TTC549 (cell line): ENCODE measurements at regions not wholly inside any gene's neighbourhood (a gene's known extent, or its start where the extent isn't known, plus 50 kb on each side); places are given as distances from the start of the nearest gene placed in this dataset.

ENCODE experiments used
- FAIRE-seq: peaks from 2 replicates; lab custom pipeline; 2012; peaks lifted over from hg19 to GRCh38; lab: Jason Lieb, UNC

GRCh38 chr14:76603713-76604112 lies 157.6 kb upstream of the VASH1 start:
- no peak for FAIRE-seq

GRCh38 chr14:76607510-76607909 lies 153.8 kb upstream of the VASH1 start:
- no peak for FAIRE-seq

GRCh38 chr14:76612654-76613053 lies 148.6 kb upstream of the VASH1 start:
- FAIRE-seq = no peak

GRCh38 chr14:76613616-76614015 lies 147.7 kb upstream of the VASH1 start:
- no peak for FAIRE-seq

- no peak for FAIRE-seq
Observed at GRCh38 chr14:76615331-76615730, 145.9 kb upstream of the VASH1 start.

- no peak for FAIRE-seq
Observed at GRCh38 chr14:76617440-76617839, 143.8 kb upstream of the VASH1 start.

GRCh38 chr14:76636602-76637001 lies 124.7 kb upstream of the VASH1 start:
- FAIRE-seq = no peak

- no peak for FAIRE-seq
Observed at GRCh38 chr14:76638841-76639240, 122.4 kb upstream of the VASH1 start.

GRCh38 chr14:76639606-76640229 lies 121.5 kb upstream of the VASH1 start:
- no peak for FAIRE-seq

GRCh38 chr14:76640923-76641395 lies 120.3 kb upstream of the VASH1 start:
- no peak for FAIRE-seq

GRCh38 chr14:76641541-76641940 lies 119.7 kb upstream of the VASH1 start:
- no peak for FAIRE-seq

GRCh38 chr14:76643887-76644286 lies 117.4 kb upstream of the VASH1 start:
- FAIRE-seq = no peak

- no peak for FAIRE-seq
Observed at GRCh38 chr14:76644855-76645518, 116.3 kb upstream of the VASH1 start.

GRCh38 chr14:76647697-76648298 lies 113.5 kb upstream of the VASH1 start:
- FAIRE-seq = peak; percentile 85

- no peak for FAIRE-seq
Observed at GRCh38 chr14:76651410-76652055, 109.7 kb upstream of the VASH1 start.

- no peak for FAIRE-seq
Observed at GRCh38 chr14:76653875-76654572, 107.2 kb upstream of the VASH1 start.

- FAIRE-seq = no peak
Observed at GRCh38 chr14:76654573-76655108, 106.6 kb upstream of the VASH1 start.

- no peak for FAIRE-seq
Observed at GRCh38 chr14:76655331-76655730, 105.9 kb upstream of the VASH1 start.

GRCh38 chr14:76656592-76656991 lies 104.7 kb upstream of the VASH1 start:
- no peak for FAIRE-seq

GRCh38 chr14:76657404-76657803 lies 103.9 kb upstream of the VASH1 start:
- no peak for FAIRE-seq

GRCh38 chr14:76657846-76658245 lies 103.4 kb upstream of the VASH1 start:
- no peak for FAIRE-seq

- FAIRE-seq = no peak
Observed at GRCh38 chr14:76662580-76662979, 98.7 kb upstream of the VASH1 start.
